GM21825 (cell line): ENCODE measurements at regions not wholly inside any gene's neighbourhood (a gene's known extent, or its start where the extent isn't known, plus 50 kb on each side); places are given as distances from the start of the nearest gene placed in this dataset.

Experiments
- ATAC-seq: cut with Tn5 transposase; IDR thresholded peaks from one replicate; pipeline ENCODE4 v1.9.1; 2021; ENCODE audit warnings: mild to moderate bottlenecking, moderate library complexity; ENCODE audit not compliant: unreplicated experiment

- no peak for ATAC-seq
Measured at GRCh38 chr5:166486348-166486747, 1805.1 kb upstream of the WWC1 start.

DNA sequence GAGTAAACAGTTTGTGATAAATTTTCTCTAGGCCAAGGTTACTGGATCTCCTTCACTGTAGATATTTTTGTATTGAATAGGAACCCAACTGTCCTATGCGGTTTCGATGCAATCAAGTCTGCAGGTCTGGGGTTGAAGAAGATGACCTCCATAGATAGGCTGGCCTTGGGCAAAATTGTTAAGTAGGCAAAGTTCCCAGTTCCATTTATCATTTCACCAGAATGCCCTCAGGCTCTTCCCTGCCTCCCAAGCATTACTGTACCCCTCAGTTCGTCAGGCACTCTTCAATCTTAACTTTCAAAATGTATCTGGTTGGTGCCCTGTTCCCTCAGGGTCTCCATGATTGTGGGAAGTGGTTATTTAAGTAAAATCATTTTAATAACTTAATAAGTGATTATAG, 1802.9 kb upstream of the WWC1 start:
- no peak for ATAC-seq

DNA sequence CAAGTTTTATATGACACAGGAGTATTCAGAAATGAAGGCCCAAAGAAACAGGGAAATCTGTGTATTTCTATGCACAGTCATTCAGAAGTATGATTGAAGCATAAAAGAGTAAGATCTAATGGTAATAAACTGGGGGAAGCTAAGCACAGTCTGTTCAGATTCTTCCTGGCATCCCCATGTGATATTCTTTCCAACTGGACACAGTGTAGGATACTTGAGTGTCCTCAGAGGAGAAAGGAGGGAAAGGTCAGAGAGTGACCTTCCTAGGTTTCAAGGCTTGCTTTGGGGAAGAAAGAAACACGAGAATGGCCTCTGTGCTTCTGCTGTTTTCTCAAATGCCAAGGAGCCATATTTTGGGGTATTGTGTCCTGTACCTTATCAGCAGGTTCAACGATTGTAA, 1798.4 kb upstream of the WWC1 start:
- ATAC-seq: no peak

DNA sequence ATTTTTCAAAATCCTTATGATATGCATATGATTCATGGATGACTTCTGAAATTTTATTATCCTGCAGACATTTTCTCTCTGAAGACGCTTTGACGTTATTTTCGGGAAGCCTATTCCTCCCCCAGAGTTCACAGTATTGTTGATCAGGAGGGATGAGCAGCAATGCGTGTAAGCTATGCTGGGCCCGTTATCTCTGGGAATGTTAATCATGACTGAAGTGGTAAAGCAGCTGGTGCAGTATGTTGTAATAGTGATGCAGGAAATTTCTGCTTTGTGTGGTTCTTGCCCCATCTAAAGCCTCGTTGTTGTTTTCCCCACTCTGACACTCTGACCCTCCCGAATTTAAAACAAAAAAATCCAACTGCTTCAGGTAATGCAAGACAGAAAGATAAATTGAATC, 1797.8 kb upstream of the WWC1 start:
- no peak for ATAC-seq

GRCh38 chr5:166497496-166498104, 1793.8 kb upstream of the WWC1 start:
- ATAC-seq: no peak

- no peak for ATAC-seq
Measured at GRCh38 chr5:166499447-166500240, 1791.8 kb upstream of the WWC1 start.

- ATAC-seq: no peak
Measured at GRCh38 chr5:166503506-166503905, 1787.9 kb upstream of the WWC1 start.

- ATAC-seq: no peak
Measured at GRCh38 chr5:166505067-166505466, 1786.4 kb upstream of the WWC1 start.

DNA sequence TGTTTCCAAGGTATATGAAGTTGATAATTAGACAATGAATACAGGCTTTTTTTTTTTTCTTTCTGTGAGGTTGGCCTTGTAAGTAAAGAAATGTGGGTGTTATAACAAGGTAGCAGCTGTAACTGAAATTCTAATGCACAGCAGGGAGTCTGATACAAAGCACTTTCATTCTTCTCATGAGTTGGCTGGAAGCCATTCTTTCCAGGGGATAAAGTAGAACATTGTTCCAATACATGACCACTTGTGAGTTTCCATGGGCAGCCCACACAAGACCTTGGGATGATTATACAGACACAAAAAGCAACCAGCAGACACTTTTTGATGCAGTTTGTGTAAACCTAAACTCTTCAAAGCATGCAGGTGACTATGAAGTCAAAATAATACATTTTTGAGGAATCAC, 1785.9 kb upstream of the WWC1 start:
- ATAC-seq: no peak

DNA sequence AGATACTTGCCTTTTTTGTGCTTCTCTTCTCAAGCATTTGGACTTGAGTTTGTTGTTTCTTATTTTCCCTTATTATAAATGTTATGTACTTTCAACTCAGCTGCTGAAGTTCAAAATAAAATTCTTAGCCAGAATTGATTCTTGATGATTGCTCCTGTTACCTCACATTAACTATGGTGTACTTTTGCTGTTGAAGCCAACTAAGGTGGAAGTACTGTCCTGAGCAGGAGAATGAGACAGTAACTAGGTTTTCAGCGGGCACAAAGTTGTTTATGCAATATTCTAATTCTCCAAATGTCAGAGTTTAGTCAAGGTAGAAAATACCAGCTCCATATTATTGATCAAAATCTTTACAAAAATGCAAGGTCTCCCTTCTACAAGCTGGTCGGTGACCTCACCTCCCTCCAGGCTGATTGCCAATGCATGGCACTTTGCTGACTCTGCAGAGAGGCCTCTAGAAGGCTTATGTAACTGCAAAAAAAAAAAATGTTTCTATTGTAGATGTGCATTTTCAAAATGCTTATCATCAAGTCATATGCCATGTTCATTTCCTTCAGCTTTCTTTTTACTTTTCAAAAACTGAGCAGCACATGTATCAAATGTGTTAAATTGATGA, 1783.5 kb upstream of the WWC1 start:
- no peak for ATAC-seq

DNA sequence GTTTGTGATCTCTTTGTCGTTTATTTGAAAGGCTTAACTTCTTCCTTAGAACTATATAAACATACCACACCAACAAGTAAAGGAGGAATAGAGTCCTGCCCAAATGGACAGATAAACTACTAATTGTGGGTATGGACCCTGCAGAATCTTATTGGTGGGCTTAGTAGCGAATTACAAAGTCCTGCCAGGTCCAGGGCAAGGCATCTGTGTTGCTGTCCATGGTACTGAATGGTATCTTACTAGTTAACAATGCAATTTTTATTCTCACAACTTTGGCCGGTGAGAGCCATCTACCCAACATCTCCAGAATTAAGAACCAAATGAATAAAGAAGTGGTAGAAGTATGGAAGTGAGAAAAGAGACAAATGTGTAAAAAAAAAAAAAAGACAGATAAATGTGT, 1782.4 kb upstream of the WWC1 start:
- no peak for ATAC-seq

DNA sequence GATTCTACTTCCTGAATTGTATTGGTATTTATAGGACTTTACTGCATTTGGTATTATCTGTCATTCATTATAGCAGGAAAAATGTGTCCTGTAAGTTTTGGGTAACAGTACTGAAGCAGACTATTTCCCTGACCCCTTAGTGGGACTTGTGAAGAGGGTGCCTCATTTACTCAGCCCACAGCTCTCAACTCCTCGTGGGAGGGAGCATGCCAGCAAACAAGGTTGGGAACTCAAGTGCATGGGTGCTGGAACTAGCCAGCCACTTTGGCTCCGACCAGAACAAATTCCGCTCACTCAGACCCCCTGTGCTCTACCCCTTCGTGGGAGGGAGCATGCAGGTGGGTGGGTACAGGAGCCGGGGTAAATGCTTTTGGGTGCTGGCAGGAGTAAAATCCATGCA, 1773.5 kb upstream of the WWC1 start:
- ATAC-seq: no peak

DNA sequence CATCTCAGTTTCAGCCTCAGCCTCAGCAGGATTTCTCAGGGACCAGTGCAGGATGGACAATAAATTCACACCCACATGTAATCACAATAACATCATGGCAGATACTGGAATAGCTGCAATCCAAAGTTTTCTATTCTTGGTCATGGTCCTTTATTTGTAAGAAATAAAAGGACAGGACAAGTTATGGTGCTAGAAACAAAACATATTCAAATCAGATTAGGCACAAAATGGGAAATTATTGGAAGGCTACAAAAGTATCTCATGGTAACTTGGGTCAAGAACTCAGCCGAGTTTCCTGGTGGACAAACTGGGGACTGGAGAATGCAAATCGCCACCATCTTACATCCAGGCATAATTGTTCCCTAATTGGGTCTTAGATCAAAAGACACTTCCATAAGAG, 1768.2 kb upstream of the WWC1 start:
- no peak for ATAC-seq

DNA sequence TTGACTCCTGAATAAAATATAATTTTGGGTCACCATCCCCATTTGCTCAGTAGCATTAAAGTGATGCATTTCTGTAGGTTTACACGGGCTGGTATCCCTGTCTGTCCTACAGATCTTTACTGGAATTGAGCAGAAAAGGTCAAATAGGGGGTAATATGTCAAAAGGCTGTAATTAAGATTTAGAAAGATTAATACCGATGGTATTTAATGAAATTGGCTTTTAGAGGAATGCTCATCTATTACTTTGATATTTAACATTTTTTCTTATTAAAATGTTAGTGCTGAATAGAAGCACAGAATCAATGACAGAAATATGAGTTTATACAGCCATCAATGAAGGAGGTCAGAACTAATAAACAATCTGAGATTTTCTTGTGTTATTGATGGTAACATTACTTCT, 1762.2 kb upstream of the WWC1 start:
- no peak for ATAC-seq

GRCh38 chr5:166532456-166533220, 1758.8 kb upstream of the WWC1 start:
- ATAC-seq: no peak

GRCh38 chr5:166535641-166536040, 1755.8 kb upstream of the WWC1 start:
- ATAC-seq: no peak

GRCh38 chr5:166540156-166540555, 1751.3 kb upstream of the WWC1 start:
- ATAC-seq: no peak

DNA sequence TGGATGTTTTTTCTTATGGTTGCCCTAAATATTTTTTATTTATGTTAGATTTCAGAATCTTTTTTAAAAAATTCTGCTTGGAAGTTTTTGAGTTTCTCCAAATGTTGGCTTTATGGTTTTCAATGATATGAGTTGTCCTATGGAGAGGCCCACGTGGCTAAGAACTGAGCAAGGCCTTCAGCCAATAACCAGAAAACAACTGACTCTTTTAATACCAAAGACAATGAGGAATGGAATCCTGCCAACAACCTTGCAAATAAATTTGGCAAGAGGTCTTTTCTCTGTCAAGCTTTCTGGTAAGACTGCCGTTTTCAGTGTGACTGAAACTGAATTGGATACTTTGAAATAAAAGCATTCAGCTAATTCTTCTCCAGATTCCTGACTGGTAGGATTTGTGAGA, 1740.1 kb upstream of the WWC1 start:
- no peak for ATAC-seq

DNA sequence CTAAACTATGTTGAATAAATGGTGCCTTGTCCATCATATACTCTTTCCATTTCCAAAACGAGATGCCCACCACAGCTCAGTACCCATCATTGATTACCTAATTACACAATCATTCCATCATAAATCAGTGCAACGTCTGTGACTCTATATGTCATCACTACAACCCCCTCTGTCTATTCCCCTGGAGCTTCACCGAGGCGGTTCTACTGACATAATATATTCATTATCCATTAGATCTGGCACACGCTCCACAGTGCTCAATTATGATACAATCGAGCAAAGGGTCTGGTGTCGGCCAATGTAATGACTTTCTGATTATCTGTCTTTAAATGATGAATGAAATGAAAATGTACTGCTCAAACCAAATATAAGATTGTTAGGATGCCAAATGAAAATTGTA, 1737.7 kb upstream of the WWC1 start:
- ATAC-seq: no peak

DNA sequence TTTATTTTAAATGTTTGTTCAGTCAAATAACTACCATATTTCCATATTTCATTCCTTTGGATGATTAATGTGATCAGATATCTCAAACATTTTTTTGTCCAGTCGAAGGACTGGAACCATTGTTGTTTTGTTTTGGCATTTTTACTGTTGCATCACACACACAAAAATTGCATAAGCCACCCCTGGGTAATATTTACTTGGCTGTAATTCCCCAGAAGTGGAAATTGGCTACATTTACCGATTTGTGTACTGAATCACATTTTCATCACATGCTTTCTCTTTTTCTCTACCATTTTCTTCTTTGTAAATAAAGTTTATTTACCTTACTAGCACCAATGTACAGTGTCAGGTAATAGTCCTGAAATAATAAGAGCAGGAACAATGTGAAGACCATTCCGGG, 1729.7 kb upstream of the WWC1 start:
- no peak for ATAC-seq

DNA sequence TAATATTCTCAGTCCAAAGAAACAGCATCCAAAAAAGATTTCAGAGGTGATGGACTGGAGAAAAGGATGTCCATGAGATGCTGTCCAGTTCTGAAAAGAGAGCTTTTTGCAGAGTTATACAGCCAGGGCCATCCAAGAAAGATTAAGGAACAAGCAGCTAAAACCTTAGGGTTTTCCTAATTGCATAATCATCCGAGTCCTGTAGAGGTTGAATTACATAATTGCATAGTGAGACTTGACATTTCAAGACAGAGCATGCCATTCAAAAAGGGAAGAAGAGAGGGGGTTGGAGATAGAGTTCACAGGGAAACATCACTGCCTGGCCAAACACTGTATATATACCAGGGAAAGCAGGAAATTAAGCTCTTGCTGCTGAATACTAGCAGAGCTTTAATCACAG, 1729.2 kb upstream of the WWC1 start:
- no peak for ATAC-seq

GRCh38 chr5:166566725-166567124, 1724.7 kb upstream of the WWC1 start:
- ATAC-seq: no peak
